IMR-90 (cell line): ENCODE measurements at regions not wholly inside any gene's neighbourhood (a gene's known extent, or its start where the extent isn't known, plus 50 kb on each side); places are given as distances from the start of the nearest gene placed in this dataset.

Experiments
- ATAC-seq: fragments of 200-7000 bp; cut with Tn5 transposase; 2 replicates; pipeline ENCODE4 v1.9.1; 2020; ENCODE audit warnings: low read depth, mild to moderate bottlenecking, moderate library complexity
- BruUV-seq: library from RNA; stranded (reverse); fragments of 400-500 nt; replicated peaks from 2 replicates; lab custom pipeline; 2021; lab: Mats Ljungman, UMichigan
- CTCF ChIA-PET: fragments of 300-600 bp; formaldehyde crosslinking; extraction: SDS; loops from one replicate; lab custom pipeline; 2021; ENCODE audit warnings: antibody characterized with exemption; lab: Yijun Ruan, JAX
- POLR2A ChIA-PET: fragments of 300-600 bp; sonication (Branson Sonifier 250); formaldehyde crosslinking; loops from one replicate; lab custom pipeline; 2022; ENCODE audit warnings: antibody characterized with exemption; ENCODE audit not compliant: unreplicated experiment; lab: Charles Lee
- DNase-seq: peaks from one replicate; pipeline ENCODE4 v3.0.0; 2013
- H2AFZ ChIP-seq: replicated peaks from 2 replicates; pipeline ENCODE3; 2013; ENCODE audit warnings: low read length, mild to moderate bottlenecking; ENCODE audit not compliant: poor library complexity
- H2AK5ac ChIP-seq: 2 replicates; pipeline ENCODE4 v1.6.1; 2013; ENCODE audit warnings: low read depth, low read length, inconsistent platforms
- H2AK9ac ChIP-seq: replicated peaks from 2 replicates; pipeline ENCODE3; 2013; ENCODE audit warnings: mild to moderate bottlenecking, low read depth, low read length, moderate library complexity; ENCODE audit not compliant: poor library complexity
- H2BK120ac ChIP-seq: 2 replicates; pipeline ENCODE4 v1.6.1; 2013; ENCODE audit warnings: low read depth, low read length, inconsistent platforms
- H2BK15ac ChIP-seq: 3 replicates; pipeline ENCODE4 v1.6.1; 2013; ENCODE audit warnings: low read depth, low read length, inconsistent platforms
- H2BK20ac ChIP-seq: 2 replicates; pipeline ENCODE4 v1.6.1; 2013; ENCODE audit warnings: low read depth, mild to moderate bottlenecking, inconsistent platforms, low read length, moderate library complexity
- H2BK5ac ChIP-seq: 2 replicates; pipeline ENCODE4 v1.6.1; 2013; ENCODE audit warnings: mild to moderate bottlenecking, low read depth, low read length, inconsistent platforms; ENCODE audit not compliant: poor library complexity, severe bottlenecking
- H3K14ac ChIP-seq: replicated peaks from 2 replicates; pipeline ENCODE4 v1.6.1; 2013; ENCODE audit warnings: low read depth, low read length, inconsistent platforms
- H3K18ac ChIP-seq: 2 replicates; pipeline ENCODE4 v1.6.1; 2013; ENCODE audit warnings: low read depth, low read length, control low read depth
- H3K23ac ChIP-seq: 2 replicates; pipeline ENCODE4 v1.6.1; 2013; ENCODE audit warnings: low read depth, low read length, inconsistent platforms
- H3K27ac ChIP-seq: 2 replicates; pipeline ENCODE4 v1.5.1; 2013; ENCODE audit warnings: mild to moderate bottlenecking, control low read depth, low read length; ENCODE audit not compliant: insufficient read depth
- H3K27me3 ChIP-seq: 2 replicates; pipeline ENCODE4 v1.6.1; 2013; ENCODE audit warnings: low read length; ENCODE audit not compliant: control insufficient read depth, insufficient read depth
- H3K36me3 ChIP-seq: 2 replicates; pipeline ENCODE4 v1.6.1; 2013; ENCODE audit warnings: low read length, mixed read lengths; ENCODE audit not compliant: control insufficient read depth, insufficient read depth
- H3K4ac ChIP-seq: 2 replicates; pipeline ENCODE4 v1.6.1; 2013; ENCODE audit warnings: low read depth, low read length, inconsistent platforms
- H3K4me1 ChIP-seq: 2 replicates; pipeline ENCODE4 v1.6.1; 2013; ENCODE audit warnings: low read length, mixed read lengths; ENCODE audit not compliant: control insufficient read depth, insufficient read depth
- H3K4me2 ChIP-seq: 2 replicates; pipeline ENCODE4 v1.6.1; 2013; ENCODE audit warnings: low read depth, mild to moderate bottlenecking, control low read depth, low read length, moderate library complexity
- H3K4me3 ChIP-seq: 2 replicates; pipeline ENCODE4 v1.5.1; 2013; ENCODE audit warnings: low read depth, mild to moderate bottlenecking, control low read depth, low read length, moderate library complexity; ENCODE audit not compliant: insufficient read depth
- H3K56ac ChIP-seq: 2 replicates; pipeline ENCODE4 v1.6.1; 2013; ENCODE audit warnings: low read length, inconsistent platforms; ENCODE audit not compliant: insufficient read depth; ENCODE audit errors: extremely low read depth
- H3K79me1 ChIP-seq, 2 experiments: 2 replicates each; pipeline ENCODE4 v1.6.1; 2013; ENCODE audit warnings: low read length in 2 of 2, inconsistent platforms in 1 of 2, low read depth in 1 of 2
- H3K9ac ChIP-seq: 2 replicates; pipeline ENCODE4 v1.6.1; 2013; ENCODE audit warnings: low read depth, low read length, control low read depth
- H3K9me1 ChIP-seq: 2 replicates; pipeline ENCODE4 v1.6.1; 2013; ENCODE audit warnings: low read length, inconsistent platforms; ENCODE audit not compliant: insufficient read depth
- H3K9me3 ChIP-seq: 2 replicates; pipeline ENCODE4 v1.6.1; 2013; ENCODE audit warnings: low read length; ENCODE audit not compliant: control insufficient read depth, insufficient read depth
- H4K20me1 ChIP-seq: 2 replicates; pipeline ENCODE4 v1.6.1; 2013; ENCODE audit warnings: low read length, inconsistent platforms; ENCODE audit not compliant: insufficient read depth
- H4K5ac ChIP-seq: 2 replicates; pipeline ENCODE4 v1.6.1; 2013; ENCODE audit warnings: mild to moderate bottlenecking, low read depth, low read length, control low read depth
- H4K8ac ChIP-seq, 2 experiments: 2 replicates each; pipeline ENCODE4 v1.6.1; 2013; ENCODE audit warnings: low read depth in 2 of 2, low read length in 2 of 2, control low read depth in 1 of 2, inconsistent platforms in 1 of 2
- H4K91ac ChIP-seq: 2 replicates; pipeline ENCODE4 v1.6.1; 2013; ENCODE audit warnings: low read depth, low read length, inconsistent platforms; ENCODE audit not compliant: insufficient read depth
- ELK1 ChIP-seq: fragments of 150-350 bp; IDR thresholded peaks from 2 replicates; pipeline ENCODE4 v1.6.1; 2016; ENCODE audit warnings: low read depth, mild to moderate bottlenecking, low read length, moderate library complexity, borderline replicate concordance
- MXI1 ChIP-seq: IDR thresholded peaks from 2 replicates; pipeline ENCODE4 v1.6.1; 2012; ENCODE audit warnings: low read depth, mild to moderate bottlenecking, low read length, moderate library complexity, borderline replicate concordance
- WGBS, 2 experiments: methylation state at CpG; one replicate each; pipeline versions ENCODE4 v1.1.5 to v1.1.7; 2013; ENCODE audit warnings: missing lambda C conversion rate in 2 of 2; ENCODE audit not compliant: insufficient read length in 1 of 2; ENCODE audit errors: extremely low coverage in 2 of 2; 5-methylcytosine and 5-hydroxymethylcytosine counted together
- dilution Hi-C: fragments of 300-500 bp; cut with HindIII; formaldehyde crosslinking; loops from one replicate; pipeline ENCODE4 v1.14.3; 2018; ENCODE audit warnings: low sequenced_read_pairs; ENCODE audit not compliant: unreplicated experiment
- in situ Hi-C: fragments of 300-500 bp; cut with MboI; formaldehyde crosslinking; loops from 3 replicates; pipeline ENCODE4 v1.14.3; 2019; ENCODE audit warnings: low sequenced_read_pairs, inconsistent platforms, mixed read lengths
- intact Hi-C: fragments of 100-400 bp; cut with micrococcal nuclease; formaldehyde crosslinking; loops from 2 replicates; pipeline ENCODE4 v1.10.0; 2022

GRCh38 chr6:4439159-4439558 is 303.8 kb upstream of the ECI2 start:
- ATAC-seq = no peak
- no peak overlapping the region for H3K56ac ChIP-seq
- no TSS peak for BruUV-seq
- H2BK120ac ChIP-seq = no peak overlapping the region
- no peaks in the 10 kb centered on the region for H4K20me1 ChIP-seq
- no peak overlapping the region for H3K23ac ChIP-seq
- ChIA-PET POLR2A (no interaction called here), CTCF (no interaction called here)
- H4K8ac ChIP-seq = no peak overlapping the region
- H3K36me3 ChIP-seq = no peaks in the 10 kb centered on the region
- in situ Hi-C loops (no loop called here), dilution Hi-C loops (no loop called here), intact Hi-C loops (no loop called here)
- H3K4me1 ChIP-seq = peaks cover 2% of the 10 kb centered on the region
- H3K18ac ChIP-seq = no peak overlapping the region
- no peak overlapping the region for H3K14ac ChIP-seq
- no peak overlapping the region for H3K4me2 ChIP-seq
- H2AFZ ChIP-seq = no peak overlapping the region
- WGBS, 2 experiments = no CpG with 5 or more reads among the region's 2 CpGs
- H3K9ac ChIP-seq = no peak overlapping the region
- H3K9me3 ChIP-seq = no peaks in the 10 kb centered on the region
- no peak overlapping the region for H3K4me3 ChIP-seq
- no peak overlapping the region for H2BK15ac ChIP-seq
- no peak overlapping the region for H2AK9ac ChIP-seq
- TF ChIP-seq ELK1 = no peak
- no peak for TF ChIP-seq MXI1
- no peak overlapping the region for H4K91ac ChIP-seq
- DNase-seq = peak; percentile 9
- no peak overlapping the region for H2BK20ac ChIP-seq
- no peak overlapping the region for H3K27ac ChIP-seq
- no peaks in the 10 kb centered on the region for H3K79me1 ChIP-seq
- H3K9me1 ChIP-seq = 0 out of 2 replicates have a peak, but pooled peaks cover 3% of the 10 kb centered on the region
- H3K27me3 ChIP-seq = no peaks in the 10 kb centered on the region
- no peak overlapping the region for H3K4ac ChIP-seq
- H2BK5ac ChIP-seq = no peak overlapping the region
- H4K5ac ChIP-seq = no peak overlapping the region
- H2AK5ac ChIP-seq = no peak overlapping the region
